ENCODE measurements at regions not wholly inside any gene's neighbourhood (a gene's known extent, or its start where the extent isn't known, plus 50 kb on each side); places are given as distances from the start of the nearest gene placed in this dataset.

- TF ChIP-seq CTCF (IDR thresholded peaks at IDR 0.05) (no peak), POLR2AphosphoS5 (IDR thresholded peaks at IDR 0.05; ENCODE audit: insufficient read depth in 1 of 2, low read depth in 1 of 2) (no peak), POLR2A (IDR thresholded peaks at IDR 0.05) (no peak)
These were observed 527.6 kb downstream of the DIPK2A start for GRCh38 chr3:144499001-144499930.
